H9 (cell line): ENCODE measurements at regions not wholly inside any gene's neighbourhood (a gene's known extent, or its start where the extent isn't known, plus 50 kb on each side); places are given as distances from the start of the nearest gene placed in this dataset.

Source experiments
- DNase-seq: peaks from one replicate; pipeline ENCODE4 v3.0.0-alpha.2; 2017
- H2AFZ ChIP-seq: one replicate; pipeline ENCODE4 v1.6.1; 2013; ENCODE audit warnings: mild to moderate bottlenecking, low read length, control low read depth, moderate library complexity
- H2AK5ac ChIP-seq: 2 replicates; pipeline ENCODE4 v1.6.1; 2013; ENCODE audit warnings: low read length, control low read depth, mixed read lengths; ENCODE audit not compliant: insufficient read length
- H2BK120ac ChIP-seq: one replicate; pipeline ENCODE4 v1.6.1; 2013; ENCODE audit warnings: low read depth, mild to moderate bottlenecking, low read length, control low read depth, inconsistent platforms; ENCODE audit not compliant: poor library complexity, severe bottlenecking
- H2BK12ac ChIP-seq: 2 replicates; pipeline ENCODE4 v1.6.1; 2013; ENCODE audit warnings: low read length, control low read depth, mixed read lengths, low read depth; ENCODE audit not compliant: insufficient read length
- H2BK15ac ChIP-seq: 2 replicates; pipeline ENCODE4 v1.6.1; 2013; ENCODE audit warnings: low read depth, low read length, control low read depth
- H2BK20ac ChIP-seq: one replicate; pipeline ENCODE4 v1.6.1; 2013; ENCODE audit warnings: low read depth, mild to moderate bottlenecking, low read length, control low read depth, inconsistent platforms; ENCODE audit not compliant: poor library complexity, severe bottlenecking
- H2BK5ac ChIP-seq: 2 replicates; pipeline ENCODE4 v1.6.1; 2013; ENCODE audit warnings: low read length, control low read depth, mixed read lengths; ENCODE audit not compliant: insufficient read length
- H3K14ac ChIP-seq: 2 replicates; pipeline ENCODE4 v1.6.1; 2013; ENCODE audit warnings: low read length, control low read depth; ENCODE audit not compliant: insufficient read depth
- H3K18ac ChIP-seq: 2 replicates; pipeline ENCODE4 v1.6.1; 2013; ENCODE audit warnings: low read depth, mild to moderate bottlenecking, mixed read lengths, low read length, control low read depth; ENCODE audit not compliant: insufficient read length
- H3K23ac ChIP-seq: 2 replicates; pipeline ENCODE4 v1.6.1; 2013; ENCODE audit warnings: low read length, control low read depth, mixed read lengths, low read depth; ENCODE audit not compliant: insufficient read length
- H3K23me2 ChIP-seq: 2 replicates; pipeline ENCODE4 v1.6.1; 2013; ENCODE audit warnings: low read depth, mild to moderate bottlenecking, mixed read lengths, low read length, control low read depth; ENCODE audit not compliant: insufficient read length, poor library complexity, severe bottlenecking
- H3K27ac ChIP-seq: 2 replicates; pipeline ENCODE4 v1.5.1; 2013; ENCODE audit warnings: low read length, control low read depth, mixed read lengths, low read depth; ENCODE audit not compliant: insufficient read length
- H3K27me3 ChIP-seq: 2 replicates; pipeline ENCODE4 v1.6.1; 2013; ENCODE audit warnings: low read length, control low read depth, inconsistent platforms; ENCODE audit not compliant: insufficient read depth
- H3K4ac ChIP-seq: 2 replicates; pipeline ENCODE4 v1.6.1; 2013; ENCODE audit warnings: low read depth, mild to moderate bottlenecking, control low read depth, inconsistent platforms, low read length, moderate library complexity
- H3K4me1 ChIP-seq: 2 replicates; pipeline ENCODE4 v1.6.1; 2013; ENCODE audit warnings: low read length, control low read depth, inconsistent platforms; ENCODE audit not compliant: insufficient read depth
- H3K4me2 ChIP-seq: 2 replicates; pipeline ENCODE4 v1.6.1; 2013; ENCODE audit warnings: low read length, control low read depth, mixed read lengths; ENCODE audit not compliant: insufficient read length, insufficient read depth
- H3K56ac ChIP-seq: 2 replicates; pipeline ENCODE4 v1.6.1; 2013; ENCODE audit warnings: low read depth, mild to moderate bottlenecking, mixed read lengths, low read length, control low read depth; ENCODE audit not compliant: insufficient read length
- H3K79me1 ChIP-seq: 2 replicates; pipeline ENCODE4 v1.6.1; 2013; ENCODE audit warnings: low read depth, mild to moderate bottlenecking, moderate library complexity, low read length, control low read depth, inconsistent platforms; ENCODE audit not compliant: insufficient read depth, poor library complexity, severe bottlenecking
- H3K79me2 ChIP-seq: 2 replicates; pipeline ENCODE4 v1.6.1; 2013; ENCODE audit warnings: low read length, control low read depth, inconsistent platforms; ENCODE audit not compliant: insufficient read depth
- H3K9ac ChIP-seq: 2 replicates; pipeline ENCODE4 v1.6.1; 2013; ENCODE audit warnings: low read length, control low read depth, mixed read lengths; ENCODE audit not compliant: insufficient read length; ENCODE audit errors: extremely low read depth
- H3K9me3 ChIP-seq: one replicate; pipeline ENCODE4 v1.6.1; 2013; ENCODE audit warnings: low read depth, low read length, inconsistent platforms; ENCODE audit not compliant: control insufficient read depth
- H3T11ph ChIP-seq: one replicate; pipeline ENCODE4 v1.6.1; 2013; ENCODE audit warnings: mild to moderate bottlenecking, low read length, control low read depth, inconsistent platforms
- H4K20me1 ChIP-seq: one replicate; pipeline ENCODE4 v1.6.1; 2013; ENCODE audit not compliant: control insufficient read depth, insufficient read length, insufficient read depth
- H4K5ac ChIP-seq: 2 replicates; pipeline ENCODE4 v1.6.1; 2013; ENCODE audit warnings: low read depth, mild to moderate bottlenecking, mixed read lengths, low read length, control low read depth; ENCODE audit not compliant: insufficient read length
- H4K8ac ChIP-seq: replicated peaks from 2 replicates; pipeline ENCODE4 v1.6.1; 2013; ENCODE audit warnings: low read length, control low read depth, mixed read lengths, low read depth; ENCODE audit not compliant: insufficient read length
- H4K91ac ChIP-seq: 2 replicates; pipeline ENCODE4 v1.6.1; 2013; ENCODE audit warnings: low read depth, mild to moderate bottlenecking, moderate library complexity, mixed read lengths, low read length, control low read depth; ENCODE audit not compliant: insufficient read length
- H3K27ac Mint-ChIP-seq, 3 experiments: 2 replicates in 2 of 3; 3 replicates in 1 of 3; pipeline ENCODE4 v1.8.0; 2020 to 2021; ENCODE audit warnings: mixed read lengths in 3 of 3, mild to moderate bottlenecking in 1 of 3, moderate library complexity in 1 of 3
- H3K27me3 Mint-ChIP-seq: 2 replicates; pipeline ENCODE4 v1.8.0; 2021; ENCODE audit warnings: low read depth, mild to moderate bottlenecking, moderate library complexity, mixed read lengths
- H3K36me3 Mint-ChIP-seq, 3 experiments: 2 replicates in 2 of 3; 3 replicates in 1 of 3; pipeline ENCODE4 v1.8.0; 2020 to 2021; ENCODE audit warnings: low read depth in 3 of 3, mixed read lengths in 3 of 3; ENCODE audit not compliant: insufficient read depth in 1 of 3
- H3K4me1 Mint-ChIP-seq, 2 experiments: 2 replicates each; pipeline ENCODE4 v1.8.0; 2020; ENCODE audit warnings: mixed read lengths in 2 of 2
- H3K4me3 Mint-ChIP-seq, 2 experiments: 2 replicates in 1 of 2; 3 replicates in 1 of 2; pipeline ENCODE4 v1.8.0; 2020 to 2021; ENCODE audit warnings: mild to moderate bottlenecking in 2 of 2, mixed read lengths in 2 of 2, moderate library complexity in 1 of 2
- H3K9me3 Mint-ChIP-seq, 2 experiments: 2 replicates in 1 of 2; 3 replicates in 1 of 2; pipeline ENCODE4 v1.8.0; 2020; ENCODE audit warnings: mild to moderate bottlenecking in 2 of 2, mixed read lengths in 2 of 2, moderate library complexity in 1 of 2
- whole genome bisulfite sequencing: extraction: QIAGEN DNeasy Blood & Tissue Kit; methylation state at CpG from one replicate; pipeline ENCODE4 v1.1.7; 2013; ENCODE audit warnings: missing lambda C conversion rate, low lambda C conversion rate, mixed read lengths; ENCODE audit not compliant: insufficient read length; ENCODE audit errors: extremely low coverage; 5-methylcytosine and 5-hydroxymethylcytosine counted together
- TF ChIP-seq, protein P1 (sequence below): fragments of 200-600 bp; sonication (generic); conservative IDR thresholded peaks from 3 replicates; pipeline ENCODE4 v1.8.0; 2021; ENCODE audit warnings: antibody characterized with exemption, mild to moderate bottlenecking

DNA sequence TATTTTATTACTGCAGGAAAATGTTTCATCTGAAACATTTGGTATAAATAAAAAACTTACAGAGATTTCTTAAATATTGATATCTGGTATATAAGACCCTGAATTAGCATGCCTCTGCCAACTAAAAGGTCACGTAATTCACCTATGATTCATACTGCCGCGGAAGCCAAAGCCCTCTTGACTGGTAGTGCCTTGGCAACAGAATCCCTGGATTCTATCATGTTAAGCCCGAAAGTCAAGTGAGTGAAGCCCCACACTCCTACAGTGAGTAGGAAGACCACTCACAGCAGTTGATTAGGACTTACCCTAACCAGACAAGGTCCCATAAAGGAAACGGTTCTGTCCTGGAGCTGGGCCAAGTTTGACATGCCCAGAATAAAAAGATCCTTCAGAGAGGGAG lies 175.6 kb upstream of the NREP start:
- H2BK12ac ChIP-seq: no peak overlapping the region
- no peak overlapping the region for H3K4me2 ChIP-seq
- H3K4me1 ChIP-seq: 0 out of 2 replicates have a peak, but pooled peaks cover 2% of the 10 kb centered on the region
- H3K27ac ChIP-seq: no peak overlapping the region
- Mint-ChIP-seq H3K4me1 (peaks cover 14 to 18% of the 10 kb centered on the region in 2 experiments), H3K9me3 (no peaks in the 10 kb centered on the region), H3K27ac (no peak overlapping the region), H3K4me3 (no peak overlapping the region), H3K27me3 (no peaks in the 10 kb centered on the region), H3K36me3 (no peaks in the 10 kb centered on the region)
- H3K56ac ChIP-seq: no peak overlapping the region
- no peak overlapping the region for H2BK5ac ChIP-seq
- DNase-seq: no peak
- H2AK5ac ChIP-seq: no peak overlapping the region
- H3K4ac ChIP-seq: no peak overlapping the region
- H2BK20ac ChIP-seq: no peak overlapping the region
- no peak overlapping the region for H3K18ac ChIP-seq
- TF ChIP-seq, protein P1, sequence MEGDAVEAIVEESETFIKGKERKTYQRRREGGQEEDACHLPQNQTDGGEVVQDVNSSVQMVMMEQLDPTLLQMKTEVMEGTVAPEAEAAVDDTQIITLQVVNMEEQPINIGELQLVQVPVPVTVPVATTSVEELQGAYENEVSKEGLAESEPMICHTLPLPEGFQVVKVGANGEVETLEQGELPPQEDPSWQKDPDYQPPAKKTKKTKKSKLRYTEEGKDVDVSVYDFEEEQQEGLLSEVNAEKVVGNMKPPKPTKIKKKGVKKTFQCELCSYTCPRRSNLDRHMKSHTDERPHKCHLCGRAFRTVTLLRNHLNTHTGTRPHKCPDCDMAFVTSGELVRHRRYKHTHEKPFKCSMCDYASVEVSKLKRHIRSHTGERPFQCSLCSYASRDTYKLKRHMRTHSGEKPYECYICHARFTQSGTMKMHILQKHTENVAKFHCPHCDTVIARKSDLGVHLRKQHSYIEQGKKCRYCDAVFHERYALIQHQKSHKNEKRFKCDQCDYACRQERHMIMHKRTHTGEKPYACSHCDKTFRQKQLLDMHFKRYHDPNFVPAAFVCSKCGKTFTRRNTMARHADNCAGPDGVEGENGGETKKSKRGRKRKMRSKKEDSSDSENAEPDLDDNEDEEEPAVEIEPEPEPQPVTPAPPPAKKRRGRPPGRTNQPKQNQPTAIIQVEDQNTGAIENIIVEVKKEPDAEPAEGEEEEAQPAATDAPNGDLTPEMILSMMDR: no peak
- no CpG with 5 or more reads among the region's 5 CpGs for WGBS
- no peaks in the 10 kb centered on the region for H4K20me1 ChIP-seq
- no peak overlapping the region for H3K23ac ChIP-seq
- no peaks in the 10 kb centered on the region for H3K27me3 ChIP-seq
- no peak overlapping the region for H3K9ac ChIP-seq
- no peak overlapping the region for H4K8ac ChIP-seq
- H4K91ac ChIP-seq: no peak overlapping the region
- no peaks in the 10 kb centered on the region for H3K79me1 ChIP-seq
- no peaks in the 10 kb centered on the region for H3K9me3 ChIP-seq
- H2BK120ac ChIP-seq: no peak overlapping the region
- no peak overlapping the region for H2BK15ac ChIP-seq
- H3T11ph ChIP-seq: no peak overlapping the region
- no peak overlapping the region for H2AFZ ChIP-seq
- no peaks in the 10 kb centered on the region for H3K79me2 ChIP-seq
- no peak overlapping the region for H3K14ac ChIP-seq
- no peaks in the 10 kb centered on the region for H3K23me2 ChIP-seq
- H4K5ac ChIP-seq: no peak overlapping the region
